OCI-LY7 (cell line): ENCODE measurements at regions not wholly inside any gene's neighbourhood (a gene's known extent, or its start where the extent isn't known, plus 50 kb on each side); places are given as distances from the start of the nearest gene placed in this dataset.
A peak's percentile ranks its signal among the peaks of the same experiment; 100 is the strongest.

Experiments used
- BruUV-seq: library from RNA; stranded (reverse); fragments of 400-500 nt; replicated peaks from 2 replicates; lab custom pipeline; 2021; lab: Mats Ljungman, UMichigan
- CTCF ChIA-PET: fragments of 300-600 bp; sonication (Branson Sonifier 250); formaldehyde crosslinking; loops from one replicate; lab custom pipeline; 2022; ENCODE audit warnings: antibody characterized with exemption; ENCODE audit not compliant: unreplicated experiment; lab: Charles Lee
- POLR2A ChIA-PET: fragments of 300-600 bp; sonication (Branson Sonifier 250); formaldehyde crosslinking; loops from one replicate; lab custom pipeline; 2022; ENCODE audit warnings: antibody characterized with exemption; lab: Charles Lee
- DNase-seq: peaks from one replicate; pipeline ENCODE4 v3.0.0-alpha.2; 2015; ENCODE audit warnings: low spot score
- H2AFZ ChIP-seq: fragments of 200-600 bp; sonication (generic), shearing (Covaris generic); 2 replicates; pipeline ENCODE4 v1.6.1; 2014; ENCODE audit warnings: mild to moderate bottlenecking, antibody characterized with exemption, low read length, moderate library complexity
- H3K27ac ChIP-seq: fragments of 200-600 bp; sonication (generic); 2 replicates; pipeline ENCODE4 v1.5.1; 2014; ENCODE audit warnings: mixed run types, low read depth, mild to moderate bottlenecking, moderate library complexity, low read length, inconsistent platforms; ENCODE audit not compliant: poor library complexity, severe bottlenecking
- H3K36me3 ChIP-seq: fragments of 200-600 bp; sonication (generic); 2 replicates; pipeline ENCODE4 v1.6.1; 2014; ENCODE audit warnings: mild to moderate bottlenecking, antibody characterized with exemption, low read length, moderate library complexity, mixed read lengths; ENCODE audit not compliant: insufficient read depth
- H3K4me1 ChIP-seq: fragments of 200-600 bp; sonication (generic); 2 replicates; pipeline ENCODE4 v1.5.1; 2014; ENCODE audit warnings: mild to moderate bottlenecking, low read length; ENCODE audit not compliant: insufficient read depth, poor library complexity, severe bottlenecking
- H3K4me2 ChIP-seq: fragments of 200-600 bp; sonication (generic); 2 replicates; pipeline ENCODE4 v1.6.1; 2014; ENCODE audit warnings: mild to moderate bottlenecking, low read length
- H3K4me3 ChIP-seq: fragments of 200-600 bp; sonication (generic); 2 replicates; pipeline ENCODE4 v1.5.1; 2014; ENCODE audit warnings: mild to moderate bottlenecking, low read depth, low read length; ENCODE audit not compliant: poor library complexity, severe bottlenecking
- H3K79me2 ChIP-seq: fragments of 200-600 bp; sonication (generic); 2 replicates; pipeline ENCODE4 v1.6.1; 2016; ENCODE audit warnings: low read depth, mild to moderate bottlenecking, low read length, moderate library complexity, mixed read lengths; ENCODE audit not compliant: insufficient read depth
- H3K9me2 ChIP-seq: fragments of 200-600 bp; sonication (generic); 2 replicates; pipeline ENCODE4 v1.6.1; 2016; ENCODE audit warnings: mild to moderate bottlenecking, low read length, mixed read lengths; ENCODE audit not compliant: insufficient read depth
- H3K9me3 ChIP-seq: fragments of 200-600 bp; sonication (generic); 2 replicates; pipeline ENCODE4 v1.6.1; 2014; ENCODE audit warnings: mild to moderate bottlenecking, mixed run types, low read length, mixed read lengths
- H4K20me1 ChIP-seq: fragments of 200-600 bp; sonication (generic); 2 replicates; pipeline ENCODE4 v1.6.1; 2014; ENCODE audit warnings: mild to moderate bottlenecking, antibody characterized with exemption, low read length, moderate library complexity, mixed read lengths; ENCODE audit not compliant: insufficient read depth
- EZH2phosphoT487 ChIP-seq: fragments of 200-600 bp; sonication (generic); IDR thresholded peaks from 2 replicates; pipeline ENCODE4 v1.6.1; 2018; ENCODE audit warnings: low read depth, borderline replicate concordance, mild to moderate bottlenecking, mixed run types, antibody characterized with exemption, low read length, moderate library complexity, mixed read lengths
- intact Hi-C: fragments of 100-400 bp; cut with micrococcal nuclease; formaldehyde crosslinking; loops from one replicate; pipeline ENCODE4 v1.10.0; 2022; ENCODE audit not compliant: unreplicated experiment
- TF ChIP-seq, protein P1 (sequence below): fragments of 200-600 bp; sonication (generic); conservative IDR thresholded peaks from 2 replicates; pipeline ENCODE4 v1.5.1; 2014; ENCODE audit warnings: mild to moderate bottlenecking, antibody characterized with exemption, low read length, moderate library complexity, mixed read lengths

DNA sequence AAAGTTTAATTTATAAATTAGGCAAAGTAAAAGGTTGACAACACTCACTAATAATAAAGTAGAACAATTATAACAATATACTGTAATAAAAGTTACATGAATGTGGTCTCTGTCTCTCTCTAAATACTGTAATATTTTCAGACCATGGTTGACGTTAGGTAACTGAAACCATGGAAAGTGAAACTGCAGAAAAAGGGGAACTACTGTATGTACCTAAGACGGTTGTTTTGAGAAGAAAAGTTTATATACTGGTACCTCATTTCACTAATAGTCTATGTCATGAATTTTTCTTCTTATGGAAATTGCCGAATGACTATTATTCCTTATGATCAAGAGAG lies 166.7 kb upstream of the ZNF521 start:
- Histone ChIP-seq H3K79me2 (no peaks in the 10 kb centered on the region), H3K9me3 (no peaks in the 10 kb centered on the region), H3K36me3 (no peaks in the 10 kb centered on the region), H2AFZ (peak overlapping the region; percentile 87), H3K9me2 (no peaks in the 10 kb centered on the region), H3K27ac (peak overlapping the region; percentile 90), H3K4me2 (peak overlapping the region; percentile 63), H3K4me1 (peaks cover 56% of the 10 kb centered on the region), H4K20me1 (no peaks in the 10 kb centered on the region), H3K4me3 (peak overlapping the region; percentile 45)
- CTCF ChIA-PET, result no interaction called here
- intact Hi-C loops, result loop anchor here (10.0 kb wide), 1 partner anchor 604 kb away; no protein-coding TSS in a partner anchor
- peak; percentile 84 for DNase-seq
- no TSS peak for BruUV-seq
- POLR2A ChIA-PET, result interaction anchor here (0.6 to 2.3 kb wide), 2 partner anchors 8 to 235 kb away, joined by 4 to 19 read pairs; no protein-coding TSS in a partner anchor
- TF ChIP-seq EZH2phosphoT487, result no peak
- TF ChIP-seq, protein P1, sequence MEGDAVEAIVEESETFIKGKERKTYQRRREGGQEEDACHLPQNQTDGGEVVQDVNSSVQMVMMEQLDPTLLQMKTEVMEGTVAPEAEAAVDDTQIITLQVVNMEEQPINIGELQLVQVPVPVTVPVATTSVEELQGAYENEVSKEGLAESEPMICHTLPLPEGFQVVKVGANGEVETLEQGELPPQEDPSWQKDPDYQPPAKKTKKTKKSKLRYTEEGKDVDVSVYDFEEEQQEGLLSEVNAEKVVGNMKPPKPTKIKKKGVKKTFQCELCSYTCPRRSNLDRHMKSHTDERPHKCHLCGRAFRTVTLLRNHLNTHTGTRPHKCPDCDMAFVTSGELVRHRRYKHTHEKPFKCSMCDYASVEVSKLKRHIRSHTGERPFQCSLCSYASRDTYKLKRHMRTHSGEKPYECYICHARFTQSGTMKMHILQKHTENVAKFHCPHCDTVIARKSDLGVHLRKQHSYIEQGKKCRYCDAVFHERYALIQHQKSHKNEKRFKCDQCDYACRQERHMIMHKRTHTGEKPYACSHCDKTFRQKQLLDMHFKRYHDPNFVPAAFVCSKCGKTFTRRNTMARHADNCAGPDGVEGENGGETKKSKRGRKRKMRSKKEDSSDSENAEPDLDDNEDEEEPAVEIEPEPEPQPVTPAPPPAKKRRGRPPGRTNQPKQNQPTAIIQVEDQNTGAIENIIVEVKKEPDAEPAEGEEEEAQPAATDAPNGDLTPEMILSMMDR, result no peak

DNA sequence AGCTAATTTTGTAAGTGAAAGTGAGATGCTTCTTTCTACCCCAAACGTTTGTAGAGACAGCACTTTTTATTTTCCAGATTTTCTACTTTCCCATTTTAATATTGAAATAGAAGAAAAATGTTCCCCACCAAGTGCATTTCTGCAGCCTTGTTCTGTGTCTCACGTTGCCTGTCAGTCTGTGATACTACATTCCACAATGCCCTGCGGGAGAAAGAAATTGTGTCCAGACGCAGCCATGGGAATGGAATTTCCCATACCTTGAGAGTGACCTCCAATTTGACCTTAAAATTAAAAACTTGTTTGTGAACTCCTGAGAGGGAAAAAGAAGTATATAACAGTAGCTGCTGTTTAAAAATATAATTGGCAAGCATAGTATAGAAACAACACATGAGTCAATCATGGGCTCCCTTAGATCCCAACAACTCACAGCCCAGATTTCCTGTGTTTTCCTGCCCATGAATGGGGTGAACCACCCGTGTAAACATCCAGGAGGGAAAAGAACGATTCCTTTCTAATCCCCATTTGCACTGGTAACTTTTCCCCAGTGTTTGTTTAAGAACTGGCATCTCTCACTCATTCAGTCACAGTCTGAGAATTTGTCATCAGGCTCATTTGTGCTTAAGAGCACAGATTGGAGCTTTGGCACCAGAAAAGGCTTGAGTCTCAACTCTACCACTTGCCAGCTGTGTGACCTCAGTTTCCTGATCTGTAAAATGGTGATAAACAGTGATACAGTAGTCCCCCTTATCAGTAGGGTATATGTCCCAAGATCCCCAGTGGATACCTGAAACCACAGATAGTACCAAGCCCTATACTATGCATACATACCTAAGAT lies 166.1 kb upstream of the ZNF521 start:
- Histone ChIP-seq H4K20me1 (no peaks in the 10 kb centered on the region), H3K4me2 (peak overlapping the region; percentile 63), H3K27ac (peak overlapping the region; percentile 90), H3K79me2 (no peaks in the 10 kb centered on the region), H3K9me2 (no peaks in the 10 kb centered on the region), H3K9me3 (no peaks in the 10 kb centered on the region), H3K4me1 (peaks cover 56% of the 10 kb centered on the region), H3K4me3 (peak overlapping the region; percentile 45), H2AFZ (peak overlapping the region; percentile 87), H3K36me3 (no peaks in the 10 kb centered on the region)
- DNase-seq, result peak; percentile 55
- ChIA-PET POLR2A (interaction anchor here (0.5 to 2.3 kb wide), 7 partner anchors 9 to 840 kb away, joined by 3 to 19 read pairs (median 4); no protein-coding TSS in a partner anchor), CTCF (no interaction called here)
- no TSS peak for BruUV-seq
- intact Hi-C loops, result loop anchor here (10.0 kb wide), 1 partner anchor 603 kb away; no protein-coding TSS in a partner anchor
- TF ChIP-seq EZH2phosphoT487, result no peak
- TF ChIP-seq, protein P1, result no peak
